Breast epithelium (tissue), 4 donors: ENCODE measurements at regions not wholly inside any gene's neighbourhood (a gene's known extent, or its start where the extent isn't known, plus 50 kb on each side); places are given as distances from the start of the nearest gene placed in this dataset.
"Not testable (repeated sequence)": the region's sequence is repeated elsewhere in the genome, so short reads cannot be mapped to it uniquely, and the experiment has no call there.

Source experiments
- DNase-seq, 2 donors: peaks; one replicate each; pipeline ENCODE4 v3.0.0-alpha.2; 2019; ENCODE audit warnings: low spot score in 2 of 2
- H3K27ac ChIP-seq, 2 donors: fragments of 200-600 bp; sonication (generic) in 1 of 2; one replicate each; pipeline ENCODE4 v1.5.1; 2016 to 2019; ENCODE audit warnings: mild to moderate bottlenecking in 1 of 2
- H3K27me3 ChIP-seq, 2 donors: fragments of 200-600 bp; sonication (generic) in 1 of 2; one replicate each; pipeline versions ENCODE4 v1.5.1 to v1.6.0; 2017 to 2019; ENCODE audit warnings: control low read depth in 1 of 2, mild to moderate bottlenecking in 1 of 2
- H3K36me3 ChIP-seq: fragments of 200-600 bp; one replicate; pipeline ENCODE4 v1.5.1; 2019
- H3K4me1 ChIP-seq, 2 donors: fragments of 200-600 bp; sonication (generic); one replicate each; pipeline ENCODE4 v1.5.1; 2016 to 2019; ENCODE audit warnings: control low read depth in 1 of 2
- H3K4me3 ChIP-seq, 3 donors: fragments of 200-600 bp; sonication (generic); 1 replicate in 2 of 3; 2 replicates in 1 of 3; pipeline ENCODE4 v1.5.1; 2016 to 2019; ENCODE audit warnings: mild to moderate bottlenecking in 3 of 3, moderate library complexity in 2 of 3
- H3K9me3 ChIP-seq, 2 donors: fragments of 200-600 bp; sonication (generic) in 1 of 2; one replicate each; pipeline ENCODE4 v1.5.1; 2016 to 2019; ENCODE audit warnings: control low read depth in 1 of 2
- CTCF ChIP-seq, 3 donors: fragments of 450-650 bp; IDR thresholded peaks; one replicate each; pipeline ENCODE4 v1.5.1; 2016 to 2017; ENCODE audit warnings: antibody characterized with exemption in 3 of 3, mild to moderate bottlenecking in 3 of 3, moderate library complexity in 3 of 3
- POLR2A ChIP-seq: fragments of 450-650 bp; IDR thresholded peaks from one replicate; pipeline ENCODE4 v1.6.1; 2016; ENCODE audit warnings: antibody characterized with exemption, mild to moderate bottlenecking, moderate library complexity
- POLR2AphosphoS5 ChIP-seq, 3 donors: sonication (generic); formaldehyde crosslinking; IDR thresholded peaks; one replicate each; pipeline ENCODE4 v1.6.1; 2017; ENCODE audit warnings: antibody characterized with exemption in 3 of 3
- intact Hi-C: fragments of 100-400 bp; cut with DNase I; formaldehyde crosslinking; loops from one replicate; pipeline ENCODE4 v1.15.1; 2023; ENCODE audit warnings: low total_unique reads

DNA sequence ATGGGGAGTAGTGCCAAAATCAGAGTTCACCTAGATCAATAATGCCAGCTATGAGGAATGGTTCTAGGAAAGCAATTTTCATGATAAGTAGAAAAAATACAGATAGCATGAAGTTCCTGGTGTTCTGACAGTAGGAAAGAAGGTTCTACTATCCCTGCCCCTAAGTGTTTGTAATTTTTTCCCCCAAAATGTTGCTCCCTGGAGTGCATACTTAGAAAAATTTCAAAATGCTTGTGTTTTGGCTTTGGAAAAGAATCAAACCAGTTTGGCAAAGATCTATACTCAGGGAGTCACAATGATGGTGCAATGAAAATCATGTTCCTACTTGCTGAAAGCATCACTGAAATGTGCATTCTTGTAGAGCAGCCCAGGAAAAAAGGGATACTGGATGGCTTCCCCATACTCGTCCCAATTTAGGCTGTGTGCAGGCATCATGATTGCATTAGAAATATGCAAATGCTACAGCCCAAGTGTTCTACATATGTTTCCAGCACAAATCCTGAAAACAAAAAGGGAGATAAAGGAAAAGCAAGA, 74.7 kb downstream of the LPAR4 start:
- intact Hi-C loops: loop anchor here (10.0 kb wide), 1 partner anchor 1913 kb away; no protein-coding TSS in a partner anchor

DNA sequence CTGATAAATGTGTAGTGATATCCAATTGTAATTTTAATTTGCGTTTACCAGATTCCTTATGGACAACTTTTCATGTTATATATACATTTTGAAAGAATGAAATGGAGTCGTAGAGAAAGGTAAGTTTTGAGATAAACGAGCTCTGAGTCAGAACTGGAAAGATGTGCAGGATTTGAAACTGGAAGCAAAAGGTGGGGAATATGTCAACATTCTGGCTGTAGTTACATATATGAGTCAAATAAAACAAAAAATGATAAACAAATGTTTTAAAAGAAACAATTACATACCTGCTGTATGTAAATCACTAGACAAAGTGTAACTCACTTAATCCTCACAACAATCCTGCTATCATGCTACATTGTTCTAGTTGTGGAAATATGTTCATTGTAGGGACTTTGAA, 84.0 kb downstream of the LPAR4 start:
- no peak for DNase-seq
- intact Hi-C loops: no loop called here
- H3K36me3 ChIP-seq: no peaks in the 10 kb centered on the region
- H3K27me3 ChIP-seq: peaks cover 0 to 23% of the 10 kb centered on the region in 2 donors
- H3K27ac ChIP-seq: no peak overlapping the region
- no peaks in the 10 kb centered on the region for H3K9me3 ChIP-seq
- H3K4me3 ChIP-seq: no peak overlapping the region
- no peaks in the 10 kb centered on the region for H3K4me1 ChIP-seq
- TF ChIP-seq CTCF (IDR thresholded peaks at IDR 0.05): no peak

More for the DNA sequence above, 74.7 kb downstream of the LPAR4 start:
- Histone ChIP-seq H3K27ac (peak overlapping the region in 1 of 2 donors; percentile 10), H3K36me3 (no peaks in the 10 kb centered on the region), H3K4me1 (no peaks in the 10 kb centered on the region), H3K9me3 (peaks cover 0 to 15% of the 10 kb centered on the region in 2 donors), H3K4me3 (no peak overlapping the region), H3K27me3 (peaks cover 0 to 4% of the 10 kb centered on the region in 2 donors)
- TF ChIP-seq POLR2A (no peak), POLR2AphosphoS5 (IDR thresholded peaks at IDR 0.05) (no peak), CTCF (IDR thresholded peaks at IDR 0.05) (no peak)
- DNase-seq: no peak

DNA sequence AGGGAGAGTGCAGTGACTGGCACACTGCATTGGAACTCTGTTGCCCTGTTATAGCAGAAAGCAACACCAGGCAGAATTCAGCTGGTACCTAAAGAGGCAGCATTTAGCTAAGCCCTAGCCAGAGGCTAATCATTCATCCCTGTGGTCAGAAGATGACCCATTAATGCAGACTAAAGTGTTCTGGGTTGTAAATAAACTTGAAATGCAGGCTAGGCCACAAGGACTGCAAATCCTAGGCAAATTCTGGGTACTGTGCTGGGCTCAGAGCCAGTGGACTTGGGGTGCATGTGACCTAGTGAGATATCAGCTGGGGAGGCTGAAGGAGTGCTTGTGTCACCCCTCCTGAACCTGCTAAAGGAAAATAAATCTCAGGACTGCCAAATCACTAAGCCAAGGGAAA, 91.2 kb downstream of the LPAR4 start:
- Histone ChIP-seq H3K27ac (no peak overlapping the region), H3K4me3 (no peak overlapping the region), H3K36me3 (no peaks in the 10 kb centered on the region), H3K9me3 (no peaks in the 10 kb centered on the region), H3K27me3 (peaks cover 0 to 39% of the 10 kb centered on the region in 2 donors), H3K4me1 (no peaks in the 10 kb centered on the region)
- DNase-seq: no peak
- intact Hi-C loops: no loop called here
- no peak for TF ChIP-seq POLR2AphosphoS5 (IDR thresholded peaks at IDR 0.05)
- no peak for TF ChIP-seq CTCF (IDR thresholded peaks at IDR 0.05)
- no peak for TF ChIP-seq POLR2A

DNA sequence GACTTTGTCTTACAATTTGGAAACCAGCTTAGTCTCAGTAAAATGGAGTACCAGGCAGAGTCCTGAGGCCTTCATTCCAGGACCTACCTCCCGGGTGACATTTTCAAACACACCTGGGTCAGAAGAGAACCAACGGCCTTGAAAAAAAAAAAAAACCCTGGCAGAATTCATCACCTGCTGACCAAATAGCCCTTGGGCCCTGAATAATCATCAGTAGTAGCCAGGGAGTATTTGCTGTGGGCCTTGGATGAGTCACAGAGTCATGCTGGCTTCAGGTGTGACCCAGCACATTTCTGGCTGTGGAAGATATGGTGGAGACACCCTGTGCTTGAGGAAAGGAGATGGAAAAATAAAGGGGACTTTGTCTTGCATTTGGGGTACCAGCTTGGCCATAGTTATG, 92.2 kb downstream of the LPAR4 start:
- H3K4me3 ChIP-seq: no peak overlapping the region
- H3K36me3 ChIP-seq: no peaks in the 10 kb centered on the region
- H3K27me3 ChIP-seq: peaks cover 0 to 36% of the 10 kb centered on the region in 2 donors
- H3K27ac ChIP-seq: peak overlapping the region in 1 of 2 donors; percentile 12
- no peak for DNase-seq
- no peaks in the 10 kb centered on the region for H3K4me1 ChIP-seq
- TF ChIP-seq CTCF (IDR thresholded peaks at IDR 0.05): no peak
- TF ChIP-seq POLR2A: no peak
- TF ChIP-seq POLR2AphosphoS5 (IDR thresholded peaks at IDR 0.05): no peak
- no peaks in the 10 kb centered on the region for H3K9me3 ChIP-seq
- intact Hi-C loops: no loop called here

DNA sequence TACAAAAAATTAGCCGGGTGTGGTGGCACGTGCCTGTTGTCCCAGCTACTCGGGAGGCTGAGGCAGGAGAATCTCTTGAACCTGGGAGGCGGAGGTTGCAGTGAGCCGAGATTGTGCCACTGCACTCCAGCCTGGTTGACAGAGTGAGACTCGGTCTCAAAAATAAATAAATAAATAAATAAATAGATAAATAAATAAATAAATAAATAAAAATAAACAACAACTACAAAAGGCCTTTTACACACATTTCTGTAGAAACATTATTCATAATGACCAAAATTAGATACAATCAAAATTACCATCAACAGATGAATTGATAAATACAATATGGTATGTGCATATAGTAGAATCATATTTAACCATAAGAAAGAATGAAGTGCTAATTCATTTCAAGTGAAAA, 96.7 kb downstream of the LPAR4 start:
- H3K4me3 ChIP-seq, DNase-seq, H3K27ac ChIP-seq, intact Hi-C loops, H3K4me1 ChIP-seq, H3K36me3 ChIP-seq, H3K9me3 ChIP-seq: not testable (repeated sequence)
- peaks cover 0 to 14% of the 10 kb centered on the region in 2 donors for H3K27me3 ChIP-seq

DNA sequence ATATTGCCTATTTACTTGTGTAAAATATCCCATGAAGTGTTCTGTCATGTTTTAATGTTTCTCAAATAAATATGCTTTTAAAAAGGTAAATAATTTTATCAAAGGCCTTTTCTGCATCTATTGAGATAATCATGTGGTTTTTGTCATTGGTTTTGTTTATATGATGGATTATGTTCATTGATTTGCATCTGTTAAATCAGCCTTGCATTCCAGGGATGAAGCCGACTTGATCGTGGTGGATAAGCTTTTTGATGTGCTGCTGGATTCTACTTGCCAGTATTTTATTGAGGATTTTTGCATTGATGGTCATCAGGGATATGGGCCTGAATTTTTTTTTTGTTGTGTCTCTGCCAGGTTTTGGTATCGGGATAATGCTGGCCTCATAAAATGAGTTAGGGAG, 63.9 kb upstream of the P2RY10 start:
- H3K36me3 ChIP-seq, intact Hi-C loops, H3K27me3 ChIP-seq, H3K4me3 ChIP-seq, H3K27ac ChIP-seq, H3K4me1 ChIP-seq, DNase-seq: not testable (repeated sequence)
- peaks cover 0 to 33% of the 10 kb centered on the region in 2 donors for H3K9me3 ChIP-seq
